HG03571 (cell line): ENCODE measurements at regions not wholly inside any gene's neighbourhood (a gene's known extent, or its start where the extent isn't known, plus 50 kb on each side); places are given as distances from the start of the nearest gene placed in this dataset.

Experiments
- ATAC-seq: cut with Tn5 transposase; IDR thresholded peaks from one replicate; pipeline ENCODE4 v1.9.1; 2021; ENCODE audit not compliant: unreplicated experiment

DNA sequence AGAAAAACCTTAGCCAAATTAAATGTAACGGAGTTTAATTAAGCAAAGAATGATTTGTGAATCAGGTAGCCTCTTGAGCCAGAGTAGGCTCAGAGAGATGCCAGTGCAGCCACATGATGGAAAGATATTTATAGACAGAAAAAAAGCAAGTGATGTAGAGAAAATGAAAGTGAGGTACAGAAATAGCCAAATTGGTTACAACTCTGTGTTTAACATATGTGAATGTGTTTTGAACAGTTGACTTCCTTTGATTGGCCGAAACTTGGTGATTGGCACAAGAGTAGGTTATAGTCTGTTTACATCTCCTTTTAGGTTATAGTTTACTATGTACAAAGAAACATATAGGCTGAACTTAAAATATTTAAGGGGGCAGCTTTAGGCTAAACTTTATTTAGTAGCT, 459.9 kb upstream of the BOD1L1 start:
- peak; percentile 56 for ATAC-seq

DNA sequence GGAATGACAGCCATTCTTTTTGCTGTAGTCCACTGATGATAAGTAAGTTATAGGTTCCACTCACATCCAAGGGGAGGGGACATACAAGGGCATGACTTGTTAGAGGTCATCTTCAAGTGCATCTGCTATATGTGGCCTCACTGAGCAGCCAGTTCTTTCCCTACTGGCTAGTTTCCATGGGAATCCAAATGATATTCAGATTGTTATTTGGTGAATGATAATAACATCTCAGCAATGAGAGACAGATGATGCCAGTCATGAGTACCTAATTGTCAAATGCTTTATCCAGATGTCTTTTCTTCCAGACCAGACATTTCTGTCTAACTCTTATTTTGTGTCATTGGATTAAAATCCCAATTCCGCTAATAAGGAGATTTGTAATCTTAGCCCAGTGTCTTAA, 460.4 kb upstream of the BOD1L1 start:
- no peak for ATAC-seq

DNA sequence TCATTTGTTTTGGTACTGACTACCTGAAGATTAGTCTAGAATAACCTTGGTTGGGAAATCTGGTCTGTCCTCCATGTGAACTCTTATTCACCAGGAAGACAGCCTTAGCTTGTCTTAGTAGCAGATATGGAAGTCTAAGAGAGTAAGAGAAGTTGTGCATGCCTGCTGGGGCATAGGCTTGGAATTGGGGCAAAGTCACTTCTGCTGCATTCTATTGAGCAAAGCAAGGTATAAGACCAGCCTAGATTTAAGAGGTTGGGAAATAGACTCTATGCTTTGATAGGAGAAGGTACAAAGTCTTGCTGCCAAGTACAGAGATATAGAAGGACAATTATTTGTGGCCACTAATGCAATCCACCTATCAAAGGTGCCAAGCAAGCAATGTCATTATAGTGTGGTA, 464.0 kb upstream of the BOD1L1 start:
- ATAC-seq = no peak

DNA sequence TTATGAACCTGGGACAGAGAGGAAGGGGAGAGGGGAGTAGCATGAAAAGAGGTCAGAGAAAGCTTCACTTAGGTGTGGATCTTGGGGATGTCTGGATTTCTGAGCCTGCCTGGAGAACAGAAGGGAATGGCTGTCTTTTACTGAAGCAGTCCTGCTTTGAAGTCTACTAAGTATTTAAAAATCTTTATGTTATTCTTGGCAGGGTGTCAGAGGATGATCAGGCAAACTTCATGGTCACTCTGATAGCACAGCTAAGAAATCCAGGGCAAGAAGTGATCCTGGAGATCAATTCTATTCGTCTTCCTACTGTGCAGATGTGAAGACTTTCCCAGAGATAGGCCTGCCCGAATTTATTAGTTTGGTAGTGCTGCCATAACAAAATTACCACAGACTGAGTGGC, 464.4 kb upstream of the BOD1L1 start:
- no peak for ATAC-seq

DNA sequence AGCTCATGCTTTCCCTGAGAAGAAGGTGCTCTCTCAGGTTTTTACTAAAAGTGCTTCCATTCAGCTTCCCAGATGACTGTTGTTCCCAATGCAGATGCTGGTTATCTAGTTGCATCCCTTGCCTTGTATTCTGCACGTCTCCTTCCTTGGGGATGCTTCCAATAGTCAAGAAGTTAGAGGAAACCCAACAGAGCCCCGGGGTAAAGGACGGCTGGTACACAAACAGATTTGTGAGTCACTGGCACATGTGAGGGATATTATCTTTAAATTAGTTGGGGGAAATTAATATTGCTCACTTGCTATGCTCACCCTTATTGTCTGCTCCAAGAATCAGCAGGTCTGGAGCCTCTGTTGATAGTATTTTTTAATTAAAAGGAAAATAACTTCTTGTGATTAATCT, 465.2 kb upstream of the BOD1L1 start:
- ATAC-seq = no peak

DNA sequence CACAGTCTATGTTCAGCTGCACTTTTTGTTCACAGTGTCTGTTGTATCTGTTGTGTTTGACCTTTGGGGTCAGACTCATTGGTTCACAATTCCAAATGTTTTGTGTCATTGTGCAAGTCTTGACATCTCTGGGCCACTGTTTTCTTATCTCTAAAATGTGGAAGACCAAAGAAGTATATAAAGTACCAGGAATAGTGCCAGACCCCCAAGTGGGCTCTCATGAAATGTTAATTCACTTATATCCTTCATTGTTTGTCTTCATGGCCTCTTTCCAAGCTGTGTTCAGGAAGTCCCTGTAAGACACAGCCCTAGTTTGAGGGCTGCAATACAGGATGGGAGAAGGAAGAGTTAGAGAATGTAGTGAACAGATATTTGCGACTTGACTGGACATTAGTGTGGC, 468.3 kb upstream of the BOD1L1 start:
- ATAC-seq = no peak

DNA sequence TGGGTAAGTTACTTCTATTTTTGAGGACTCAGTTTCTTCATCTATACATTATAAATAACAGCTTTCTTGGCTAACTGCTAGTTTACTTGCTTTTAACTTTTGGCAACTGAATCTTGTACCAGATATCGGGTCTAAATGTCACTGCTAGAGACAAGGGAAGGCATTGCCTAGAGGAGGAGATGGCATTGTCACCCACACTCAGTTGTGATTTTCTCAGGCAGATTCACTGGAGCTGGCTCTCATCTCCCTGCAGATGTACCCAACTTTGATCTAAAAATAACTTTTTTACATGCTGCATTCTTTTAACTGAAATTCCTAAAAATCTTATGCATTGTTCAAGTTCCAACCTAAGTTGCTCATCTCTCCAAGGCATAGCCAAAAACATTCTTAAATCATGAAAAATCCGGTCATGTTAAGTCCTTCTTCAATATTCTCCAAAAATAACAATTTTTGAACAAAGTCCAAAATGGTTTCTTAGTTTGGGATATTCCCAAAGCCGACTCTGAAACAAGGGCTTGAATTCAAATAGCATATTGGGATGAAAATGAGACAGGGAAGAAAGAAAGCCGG, 469.0 kb upstream of the BOD1L1 start:
- no peak for ATAC-seq

DNA sequence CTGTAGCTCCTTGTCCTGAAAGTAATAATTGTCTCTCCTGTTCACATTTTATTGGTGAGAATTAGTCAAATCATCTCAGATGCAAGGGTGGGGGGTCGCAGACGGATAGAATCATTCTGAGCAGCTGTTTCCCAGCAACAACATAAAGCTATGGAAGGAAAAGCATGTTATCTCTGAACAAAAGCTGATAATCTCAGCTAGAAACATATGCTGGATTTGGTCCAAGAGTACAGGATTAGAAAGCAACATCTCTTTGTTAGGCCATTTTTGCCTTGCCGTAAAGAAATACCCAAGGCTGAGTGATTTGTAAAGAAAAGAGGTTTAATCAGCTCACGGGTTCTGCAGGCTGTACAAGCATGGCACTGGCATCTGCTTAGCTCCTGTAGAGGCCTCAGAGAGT, 472.8 kb upstream of the BOD1L1 start:
- no peak for ATAC-seq

DNA sequence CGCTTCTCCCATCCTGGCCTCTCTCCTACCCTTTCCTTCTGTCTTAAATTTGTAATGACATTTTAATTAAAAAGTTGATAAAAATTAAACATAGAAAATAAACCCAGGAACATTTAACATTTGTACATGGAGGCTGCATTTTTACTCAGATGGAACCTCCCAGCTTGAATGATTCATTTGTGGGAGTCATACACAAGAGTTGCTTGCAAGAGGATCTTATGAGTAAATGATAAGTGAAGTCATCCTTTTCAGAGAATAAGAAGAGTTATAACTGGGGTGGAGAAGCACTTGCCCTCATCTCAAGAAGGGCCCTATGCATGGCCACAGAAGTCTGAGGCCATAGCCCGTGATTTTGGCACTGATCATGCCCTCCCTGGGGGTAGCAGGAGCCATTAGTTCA, 482.9 kb upstream of the BOD1L1 start:
- ATAC-seq = no peak

DNA sequence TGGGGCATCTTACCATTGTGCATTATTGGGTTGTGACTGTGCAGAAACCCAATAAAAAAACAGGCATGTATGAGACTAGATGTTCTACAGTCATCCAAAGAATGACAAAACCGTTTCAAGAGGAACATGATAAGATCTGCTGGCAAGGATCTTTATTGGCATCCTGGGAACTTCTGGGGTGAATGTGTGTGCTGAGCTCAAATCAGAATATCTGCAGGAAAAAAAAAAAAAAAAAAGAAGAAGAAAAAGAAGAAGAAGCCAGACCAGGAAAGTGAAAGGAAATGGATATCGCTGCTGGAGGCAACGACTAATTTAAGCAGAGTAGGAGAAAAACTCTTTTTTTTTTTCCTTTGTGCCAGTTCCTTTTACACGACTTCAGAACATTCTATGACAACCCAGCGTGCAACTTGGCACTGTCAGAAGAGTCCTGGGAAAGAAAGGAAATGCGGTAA, 484.2 kb upstream of the BOD1L1 start:
- ATAC-seq = no peak

DNA sequence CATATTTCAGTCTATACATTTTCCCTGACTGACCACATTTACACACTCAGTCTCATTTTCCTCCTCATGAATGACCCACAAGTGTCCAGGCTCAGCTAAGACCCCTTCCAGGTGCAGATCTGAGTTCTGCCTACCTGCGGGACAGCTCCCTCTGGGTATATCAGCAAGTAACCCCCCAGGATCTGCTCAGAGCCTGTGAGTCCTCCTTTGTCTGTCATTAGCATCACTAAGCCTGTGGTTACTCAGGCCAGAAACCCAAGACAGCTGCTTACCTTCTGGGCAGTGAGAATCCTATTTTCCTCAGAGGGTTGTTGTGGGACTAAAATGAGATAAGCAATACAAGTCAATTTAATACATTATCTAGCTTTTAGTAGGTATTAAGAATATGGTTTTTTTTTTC, 487.6 kb upstream of the BOD1L1 start:
- no peak for ATAC-seq

DNA sequence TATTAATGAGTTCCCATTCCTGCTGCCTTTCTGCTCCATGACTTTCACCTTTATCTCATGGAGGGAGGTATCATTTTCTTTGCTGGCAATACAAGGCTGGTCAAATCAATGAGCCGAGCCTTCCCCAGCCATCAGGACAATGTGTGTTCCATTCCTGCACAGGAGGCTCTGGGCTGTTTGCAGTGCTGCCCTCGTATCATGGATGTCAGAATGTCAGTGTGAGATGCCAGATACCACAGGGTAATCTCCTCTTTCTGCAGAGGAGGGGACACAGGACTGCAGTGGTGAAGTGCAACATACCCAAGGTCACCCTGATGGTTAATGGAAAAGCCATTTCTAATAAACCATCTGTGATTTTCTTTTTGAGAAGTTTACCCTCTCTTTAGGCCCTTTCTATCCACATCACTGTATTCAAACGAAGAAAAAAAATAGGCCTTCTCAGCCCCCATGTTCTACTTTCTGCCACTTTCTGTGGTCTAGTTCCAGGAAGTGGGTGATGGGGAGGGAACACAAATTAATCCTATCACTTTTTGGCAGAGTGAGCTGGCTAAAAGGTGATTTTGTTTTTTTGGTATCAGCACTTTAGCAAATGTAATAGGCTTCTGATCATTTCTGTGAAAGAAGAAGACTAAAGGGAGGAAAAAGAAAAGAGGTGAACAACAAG, 490.2 kb upstream of the BOD1L1 start:
- ATAC-seq = no peak

DNA sequence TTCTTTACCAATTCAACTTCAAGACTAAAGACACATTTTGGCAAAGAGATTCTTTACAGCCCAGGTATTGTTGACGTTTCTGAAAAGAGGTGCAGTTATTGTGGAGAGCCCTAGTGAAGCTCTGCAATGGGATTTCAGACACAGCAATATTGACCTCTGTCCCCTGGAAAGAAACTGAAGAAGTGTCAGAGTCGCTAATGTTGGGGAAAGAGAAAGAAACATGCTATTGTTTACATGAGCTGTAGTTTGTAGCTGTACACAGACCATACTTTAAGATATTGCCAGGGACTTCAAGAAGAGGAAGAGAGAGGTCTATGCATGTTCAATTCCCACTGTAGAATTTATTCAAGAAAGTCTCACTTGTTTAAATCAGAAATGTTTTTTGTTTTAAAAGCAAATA, 497.3 kb upstream of the BOD1L1 start:
- no peak for ATAC-seq

DNA sequence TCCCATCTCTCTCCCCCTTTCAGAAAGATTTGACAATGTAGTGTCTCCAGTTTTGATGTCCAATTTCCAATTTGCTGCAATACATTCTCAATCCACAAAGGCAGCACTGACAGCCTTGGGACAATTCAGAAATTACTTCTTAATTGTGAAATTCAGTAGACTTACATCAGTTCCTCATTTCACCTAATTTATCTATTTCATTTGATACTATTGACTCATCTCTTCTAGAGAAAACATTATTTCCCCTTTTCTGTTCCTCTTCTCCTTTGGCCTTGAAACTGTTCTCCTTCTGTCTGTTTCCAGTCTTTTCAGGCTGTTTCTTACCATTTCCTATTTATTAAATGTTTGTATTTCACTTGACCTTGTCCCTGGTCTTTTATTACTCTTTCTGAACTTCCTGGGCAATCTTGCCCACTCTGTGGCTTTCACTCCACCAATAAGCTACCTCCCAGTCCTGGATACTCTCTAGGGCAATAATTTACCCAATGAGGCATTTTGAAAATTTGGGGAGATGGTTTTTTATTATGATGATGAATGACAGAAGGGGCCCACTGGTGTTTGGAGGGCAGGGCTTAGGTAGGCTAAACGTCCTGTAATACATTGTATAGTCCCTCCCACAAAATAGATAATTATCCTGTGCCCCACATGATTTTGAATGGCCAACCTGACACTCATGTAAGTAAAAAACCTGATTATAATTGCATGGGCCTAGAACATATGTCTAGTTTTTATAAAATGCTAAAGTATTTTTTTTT, 498.0 kb upstream of the BOD1L1 start:
- ATAC-seq = peak; percentile 94

DNA sequence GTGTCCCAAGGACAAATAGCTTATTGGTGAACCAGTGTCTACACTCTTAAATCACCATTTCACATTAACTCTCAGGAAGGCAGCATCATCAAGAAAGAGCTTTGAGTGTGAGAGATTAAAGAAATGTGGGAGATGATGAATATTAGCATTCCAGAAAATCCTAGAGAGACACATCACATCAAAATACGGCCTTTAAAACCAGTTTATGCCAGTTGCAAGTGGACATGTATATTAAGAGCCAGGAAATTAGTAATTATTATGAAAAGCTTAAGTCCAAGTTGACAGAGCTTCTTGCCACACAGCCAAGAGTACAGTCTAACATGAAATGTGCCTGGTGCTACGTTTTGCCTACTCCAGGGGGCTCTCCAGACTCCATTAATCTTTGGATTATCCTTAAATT, 503.0 kb upstream of the BOD1L1 start:
- no peak for ATAC-seq

DNA sequence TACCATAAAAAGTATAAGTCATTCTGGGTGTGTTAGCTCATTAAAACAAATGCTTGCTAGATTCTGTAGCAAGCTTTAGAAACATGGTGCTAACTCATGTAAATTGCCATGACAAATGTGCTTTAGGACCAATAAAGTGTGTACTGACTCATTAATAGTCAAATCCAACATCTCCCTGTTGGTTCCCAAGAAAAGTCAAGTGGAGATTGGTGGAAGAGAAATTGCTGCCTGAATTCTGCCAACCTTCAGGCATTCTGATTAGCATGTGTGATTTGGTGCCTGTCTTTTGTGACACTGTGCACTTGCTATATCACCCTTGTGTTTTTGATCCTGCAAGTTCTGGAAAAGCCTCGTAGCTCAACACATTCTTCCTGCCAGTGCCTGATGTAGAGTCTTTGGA, 503.8 kb upstream of the BOD1L1 start:
- no peak for ATAC-seq

DNA sequence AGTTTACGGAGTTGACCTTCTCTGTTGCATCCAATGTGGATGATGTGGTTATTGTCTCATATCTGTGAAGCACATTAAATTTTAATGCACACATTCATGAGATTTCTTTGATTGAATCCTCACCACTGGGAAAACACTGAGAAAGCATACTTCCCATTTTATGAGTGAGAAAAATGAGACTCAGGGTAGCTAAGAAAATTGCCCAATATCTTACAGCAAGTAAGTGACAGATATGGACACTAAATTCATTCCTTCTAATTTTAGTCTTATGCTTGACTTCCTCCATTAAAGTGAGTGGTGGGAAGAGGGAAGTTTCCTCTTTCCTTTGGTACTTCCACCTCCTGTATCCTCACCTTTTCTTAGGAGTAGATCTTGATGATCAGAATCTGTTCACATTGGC, 504.8 kb upstream of the BOD1L1 start:
- ATAC-seq = no peak

DNA sequence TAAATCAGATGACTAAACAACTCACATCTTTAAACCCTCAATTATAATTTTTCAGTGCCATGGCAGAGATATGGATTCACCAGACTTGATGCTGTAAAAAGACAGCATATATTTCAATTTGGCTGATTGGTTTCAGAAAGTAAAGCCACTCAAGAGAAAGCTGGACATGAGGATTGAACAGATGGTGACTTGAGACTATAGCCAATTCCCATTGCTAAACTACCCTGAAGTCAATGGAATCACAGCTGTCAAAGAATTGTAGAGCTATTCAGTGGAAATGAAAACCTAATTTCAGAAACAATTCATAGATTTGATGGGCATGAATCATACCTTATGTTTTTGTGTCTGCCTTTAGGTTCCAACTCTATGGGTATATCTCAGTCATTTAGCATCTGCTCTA, 510.6 kb upstream of the BOD1L1 start:
- ATAC-seq = no peak

DNA sequence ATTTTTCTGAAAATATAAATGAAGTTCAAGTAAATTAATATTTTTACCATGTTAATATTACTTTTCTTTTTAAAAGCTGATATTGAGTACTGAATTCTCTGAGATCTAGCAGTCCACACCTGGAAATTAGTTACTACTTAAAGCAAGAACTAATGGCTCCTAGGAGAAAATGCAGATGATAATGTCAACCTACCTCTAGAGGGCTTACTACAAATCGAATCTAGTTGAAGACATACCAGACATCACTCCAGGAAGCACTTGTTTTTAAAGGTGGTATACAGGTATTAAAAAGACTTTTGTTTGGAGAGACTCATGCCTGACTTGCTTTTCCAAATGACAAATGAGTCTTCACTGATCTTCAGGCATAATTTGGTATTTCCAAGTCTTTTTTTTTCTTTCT, 516.4 kb upstream of the BOD1L1 start:
- ATAC-seq = no peak

DNA sequence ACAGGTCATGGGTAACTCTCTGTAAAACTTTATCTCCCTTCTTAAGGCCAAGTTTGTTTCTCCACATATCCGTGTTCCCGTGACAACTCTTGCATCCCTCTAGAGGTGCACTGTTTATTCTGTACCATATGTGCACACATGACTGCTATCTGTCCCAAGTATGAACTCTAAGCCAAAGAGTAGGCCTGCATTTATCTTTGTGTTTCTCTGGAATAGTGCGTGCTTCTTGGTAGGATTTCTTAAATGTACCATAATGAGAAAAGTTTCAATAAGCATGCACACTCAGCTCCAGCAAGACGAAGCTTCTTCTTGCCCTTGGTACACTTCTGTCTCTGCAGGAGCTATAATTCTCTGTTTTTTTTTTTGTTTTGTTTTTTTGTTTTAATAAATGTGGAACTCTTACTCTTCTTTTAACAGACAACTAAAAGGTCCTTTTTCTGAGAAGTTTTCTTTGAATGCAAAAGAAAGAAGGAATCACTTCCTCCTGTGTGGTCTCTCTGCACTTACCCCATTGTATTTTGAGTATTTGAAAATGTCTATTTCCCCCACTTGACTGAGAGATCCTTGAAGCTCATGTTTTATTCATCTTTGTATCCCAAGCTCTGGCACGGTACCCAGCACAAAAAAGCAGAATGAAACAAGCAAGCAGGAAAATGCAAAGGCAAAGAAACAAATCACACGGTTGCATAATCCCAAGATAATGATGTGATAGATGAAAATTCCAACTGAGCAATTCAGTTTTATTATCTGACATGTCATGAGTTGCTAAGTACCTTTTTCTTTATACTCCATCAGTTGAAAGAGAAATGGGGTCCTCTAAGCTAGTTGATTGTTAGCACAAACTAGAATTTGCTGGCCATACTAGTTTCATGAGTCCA, 521.9 kb upstream of the BOD1L1 start:
- ATAC-seq = no peak

DNA sequence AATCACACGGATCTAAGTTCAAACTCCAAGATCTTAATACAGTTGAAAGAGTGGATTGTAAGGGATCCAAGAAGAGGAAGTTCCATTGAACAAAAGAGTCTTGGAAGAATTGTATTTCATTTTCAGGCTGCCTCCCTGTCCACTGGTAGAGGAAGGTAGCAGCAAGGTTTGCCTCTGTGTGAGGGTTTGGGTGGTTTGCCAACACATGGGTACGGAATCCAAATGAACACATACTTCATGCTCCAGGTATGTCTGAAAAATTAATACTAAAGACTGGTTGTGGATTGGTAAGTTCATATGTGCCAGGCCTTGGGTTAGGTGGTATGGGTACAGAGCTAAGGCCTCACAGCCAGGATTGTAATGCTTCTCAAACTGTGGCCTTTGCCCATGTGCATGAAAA, 523.6 kb upstream of the BOD1L1 start:
- no peak for ATAC-seq
